ENCODE measurements at regions not wholly inside any gene's neighbourhood (a gene's known extent, or its start where the extent isn't known, plus 50 kb on each side); places are given as distances from the start of the nearest gene placed in this dataset.

DNA sequence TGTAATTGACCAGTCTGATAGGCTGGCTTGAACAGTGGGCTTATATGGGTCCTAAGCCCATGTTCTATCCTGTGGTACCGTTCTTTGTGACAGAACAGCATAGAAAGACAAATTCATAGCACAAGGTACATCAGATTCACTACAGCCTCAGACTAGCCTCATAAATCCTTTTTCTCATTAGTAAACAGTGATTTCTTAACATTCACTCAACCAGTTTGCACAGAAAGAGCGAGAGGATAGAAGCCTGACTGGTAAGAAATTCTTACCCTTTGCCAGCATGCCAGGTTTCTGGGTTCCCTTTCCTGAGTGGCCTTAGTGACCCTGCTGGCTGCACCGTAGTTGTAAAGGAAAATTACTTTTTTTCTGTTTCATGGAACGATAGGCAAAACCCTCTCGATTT, 412.1 kb downstream of the SH2D4B start:
- H3K27ac ChIP-seq (ENCODE audit: low read depth, low read length, poor library complexity, severe bottlenecking): no peak overlapping the region
- BruUV-seq (replicated peaks): no TSS peak
- no peak for TF ChIP-seq EZH2 (IDR thresholded peaks at IDR 0.05; ENCODE audit: borderline replicate concordance, low read depth, low read length, poor library complexity, severe bottlenecking)
- TF ChIP-seq, protein P1, sequence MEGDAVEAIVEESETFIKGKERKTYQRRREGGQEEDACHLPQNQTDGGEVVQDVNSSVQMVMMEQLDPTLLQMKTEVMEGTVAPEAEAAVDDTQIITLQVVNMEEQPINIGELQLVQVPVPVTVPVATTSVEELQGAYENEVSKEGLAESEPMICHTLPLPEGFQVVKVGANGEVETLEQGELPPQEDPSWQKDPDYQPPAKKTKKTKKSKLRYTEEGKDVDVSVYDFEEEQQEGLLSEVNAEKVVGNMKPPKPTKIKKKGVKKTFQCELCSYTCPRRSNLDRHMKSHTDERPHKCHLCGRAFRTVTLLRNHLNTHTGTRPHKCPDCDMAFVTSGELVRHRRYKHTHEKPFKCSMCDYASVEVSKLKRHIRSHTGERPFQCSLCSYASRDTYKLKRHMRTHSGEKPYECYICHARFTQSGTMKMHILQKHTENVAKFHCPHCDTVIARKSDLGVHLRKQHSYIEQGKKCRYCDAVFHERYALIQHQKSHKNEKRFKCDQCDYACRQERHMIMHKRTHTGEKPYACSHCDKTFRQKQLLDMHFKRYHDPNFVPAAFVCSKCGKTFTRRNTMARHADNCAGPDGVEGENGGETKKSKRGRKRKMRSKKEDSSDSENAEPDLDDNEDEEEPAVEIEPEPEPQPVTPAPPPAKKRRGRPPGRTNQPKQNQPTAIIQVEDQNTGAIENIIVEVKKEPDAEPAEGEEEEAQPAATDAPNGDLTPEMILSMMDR (conservative IDR thresholded peaks at IDR 0.05; ENCODE audit: low read depth, low read length): no peak
- no peaks in the 10 kb centered on the region for H3K36me3 ChIP-seq (ENCODE audit: insufficient read depth, low read length, poor library complexity, severe bottlenecking)
- no peak for DNase-seq (ENCODE audit: low spot score)
- ChIA-PET POLR2A (ENCODE audit: low non-redundant PET) (no interaction called here), CTCF (no interaction called here)
- H3K4me1 ChIP-seq (ENCODE audit: insufficient read depth, low read length, poor library complexity, severe bottlenecking): no peaks in the 10 kb centered on the region
- intact Hi-C loops (cut with micrococcal nuclease; ENCODE audit: unreplicated experiment): no loop called here
- no peak overlapping the region for H3K4me3 ChIP-seq (ENCODE audit: low read depth, low read length, poor library complexity, severe bottlenecking)
- no peaks in the 10 kb centered on the region for H3K9me3 ChIP-seq (ENCODE audit: low read depth, low read length, poor library complexity, severe bottlenecking)
- no peaks in the 10 kb centered on the region for H3K27me3 ChIP-seq (replicated peaks; ENCODE audit: insufficient read depth, low read depth, low read length, poor library complexity)

DNA sequence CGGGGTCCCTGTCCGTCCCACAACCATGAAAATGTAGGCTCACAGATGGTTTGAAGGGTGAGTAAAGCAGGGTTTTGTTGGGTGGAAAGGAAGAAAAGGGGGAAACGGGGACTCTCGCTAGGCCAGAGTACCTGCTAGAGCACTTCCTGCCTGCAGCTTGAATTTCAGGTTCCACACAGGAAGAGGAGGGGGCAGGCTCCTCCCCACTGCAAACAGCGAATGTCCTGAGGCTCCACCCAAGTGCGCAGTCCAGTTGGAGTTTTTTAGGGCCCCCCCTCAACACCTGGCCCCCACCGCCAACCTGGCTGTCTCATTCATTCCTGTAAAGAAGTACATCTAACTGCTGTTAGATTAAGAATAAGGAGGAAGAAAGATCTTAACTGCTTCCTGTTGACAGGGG, 414.7 kb downstream of the SH2D4B start:
- POLR2A ChIA-PET (ENCODE audit: low non-redundant PET): no interaction called here
- TF ChIP-seq, protein P1 (conservative IDR thresholded peaks at IDR 0.05; ENCODE audit: low read depth, low read length): no peak
- no peak for TF ChIP-seq EZH2 (IDR thresholded peaks at IDR 0.05; ENCODE audit: borderline replicate concordance, low read depth, low read length, poor library complexity, severe bottlenecking)
- Histone ChIP-seq H3K27me3 (replicated peaks; ENCODE audit: insufficient read depth, low read depth, low read length, poor library complexity) (no peaks in the 10 kb centered on the region), H3K36me3 (ENCODE audit: insufficient read depth, low read length, poor library complexity, severe bottlenecking) (no peaks in the 10 kb centered on the region), H3K27ac (ENCODE audit: low read depth, low read length, poor library complexity, severe bottlenecking) (no peak overlapping the region), H3K4me1 (ENCODE audit: insufficient read depth, low read length, poor library complexity, severe bottlenecking) (no peaks in the 10 kb centered on the region), H3K9me3 (ENCODE audit: low read depth, low read length, poor library complexity, severe bottlenecking) (no peaks in the 10 kb centered on the region), H3K4me3 (ENCODE audit: low read depth, low read length, poor library complexity, severe bottlenecking) (no peak overlapping the region)
- BruUV-seq (replicated peaks): no TSS peak
- CTCF ChIA-PET: interaction anchor here (0.7 kb wide), 1 partner anchor 173 kb away, joined by 7 read pairs; no protein-coding TSS in a partner anchor
- intact Hi-C loops (cut with micrococcal nuclease; ENCODE audit: unreplicated experiment): no loop called here
- no peak for DNase-seq (ENCODE audit: low spot score)

DNA sequence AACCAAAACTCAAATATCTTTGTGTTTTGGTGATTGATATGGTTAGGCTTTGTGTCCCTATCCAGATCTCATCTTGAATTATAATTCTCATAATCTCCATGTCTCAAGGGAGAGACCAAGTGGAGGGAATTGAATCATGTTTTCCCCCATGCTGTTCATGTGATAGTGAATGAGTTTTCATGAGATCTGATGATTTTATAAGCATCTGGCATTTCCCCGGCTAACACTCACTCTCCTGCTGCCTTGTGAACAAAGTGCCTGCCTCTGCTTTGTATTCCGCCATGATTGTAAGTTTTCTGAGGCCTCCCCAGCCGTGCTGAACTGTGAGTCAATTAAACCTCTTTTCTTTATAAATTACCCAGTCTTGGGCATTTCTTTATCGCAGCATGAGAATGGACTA, 419.5 kb downstream of the SH2D4B start:
- intact Hi-C loops (cut with micrococcal nuclease; ENCODE audit: unreplicated experiment): no loop called here
- Histone ChIP-seq H3K4me3 (ENCODE audit: low read depth, low read length, poor library complexity, severe bottlenecking) (no peak overlapping the region), H3K27ac (ENCODE audit: low read depth, low read length, poor library complexity, severe bottlenecking) (no peak overlapping the region), H3K36me3 (ENCODE audit: insufficient read depth, low read length, poor library complexity, severe bottlenecking) (no peaks in the 10 kb centered on the region), H3K27me3 (replicated peaks; ENCODE audit: insufficient read depth, low read depth, low read length, poor library complexity) (no peaks in the 10 kb centered on the region), H3K4me1 (ENCODE audit: insufficient read depth, low read length, poor library complexity, severe bottlenecking) (no peaks in the 10 kb centered on the region), H3K9me3 (ENCODE audit: low read depth, low read length, poor library complexity, severe bottlenecking) (no peaks in the 10 kb centered on the region)
- ChIA-PET POLR2A (ENCODE audit: low non-redundant PET) (no interaction called here), CTCF (no interaction called here)
- no peak for TF ChIP-seq EZH2 (IDR thresholded peaks at IDR 0.05; ENCODE audit: borderline replicate concordance, low read depth, low read length, poor library complexity, severe bottlenecking)
- TF ChIP-seq, protein P1 (conservative IDR thresholded peaks at IDR 0.05; ENCODE audit: low read depth, low read length): no peak
- BruUV-seq (replicated peaks): no TSS peak
- no peak for DNase-seq (ENCODE audit: low spot score)

Data from A673 (cell line).